ENCODE measurements at regions not wholly inside any gene's neighbourhood (a gene's known extent, or its start where the extent isn't known, plus 50 kb on each side); places are given as distances from the start of the nearest gene placed in this dataset.

GRCh38 chr11:130787973-130788570, 128.2 kb downstream of the SNX19 start:
- no peaks in the 10 kb centered on the region for H3K9me3 ChIP-seq (ENCODE audit: control insufficient read depth in 4 of 4, low read length in 3 of 4)
- peaks cover 0 to 8% (median 0%) of the 10 kb centered on the region in 4 donors for H3K27me3 ChIP-seq (ENCODE audit: control insufficient read depth in 4 of 4, insufficient read depth in 4 of 4, low read length in 3 of 4)
- WGBS, result 84% methylated on average over 1 of the region's 1 CpG
- TF ChIP-seq SP1 (IDR thresholded peaks at IDR 0.05) (no peak), CTCF (IDR thresholded peaks at IDR 0.05; ENCODE audit: low read depth, low read length, missing input control) (no peak), NR2F2 (IDR thresholded peaks at IDR 0.05) (no peak), MAX (IDR thresholded peaks at IDR 0.05) (no peak), EGR1 (IDR thresholded peaks at IDR 0.05; ENCODE audit: low read depth in 2 of 2) (no peak), YY1 (IDR thresholded peaks at IDR 0.05) (no peak), GABPA (IDR thresholded peaks at IDR 0.05 in 1 of 2, conservative IDR thresholded peaks at IDR 0.05 in 1 of 2) (no peak), ZBTB33 (IDR thresholded peaks at IDR 0.05) (no peak), HNF4G (IDR thresholded peaks at IDR 0.05) (no peak), FOXA1 (IDR thresholded peaks at IDR 0.05) (no peak), RXRA (IDR thresholded peaks at IDR 0.05) (no peak), JUND (IDR thresholded peaks at IDR 0.05) (no peak)
- H3K36me3 ChIP-seq (ENCODE audit: control insufficient read depth in 4 of 4, insufficient read depth in 3 of 4, low read depth in 1 of 4, low read length in 3 of 4), result no peaks in the 10 kb centered on the region
- no peak overlapping the region for H3K4me3 ChIP-seq (ENCODE audit: low read depth in 1 of 3, low read length in 3 of 3)
- no peak overlapping the region for H3K9ac ChIP-seq (ENCODE audit: low read depth in 1 of 2, low read length in 2 of 2)
- DNase-seq (ENCODE audit: low spot score), result no peak
- no peak overlapping the region for H3K27ac ChIP-seq (ENCODE audit: low read depth in 1 of 2, low read length in 2 of 2)
- H3K4me1 ChIP-seq (ENCODE audit: control insufficient read depth in 4 of 4, insufficient read depth in 4 of 4, low read length in 3 of 4), result no peaks in the 10 kb centered on the region

GRCh38 chr11:130789056-130789640, 127.1 kb downstream of the SNX19 start:
- Histone ChIP-seq H3K27me3 (ENCODE audit: control insufficient read depth in 4 of 4, insufficient read depth in 4 of 4, low read length in 3 of 4) (peaks cover 0 to 8% (median 0%) of the 10 kb centered on the region in 4 donors), H3K4me3 (ENCODE audit: low read depth in 1 of 3, low read length in 3 of 3) (no peak overlapping the region), H3K36me3 (ENCODE audit: control insufficient read depth in 4 of 4, insufficient read depth in 3 of 4, low read depth in 1 of 4, low read length in 3 of 4) (no peaks in the 10 kb centered on the region), H3K9ac (ENCODE audit: low read depth in 1 of 2, low read length in 2 of 2) (no peak overlapping the region), H3K4me1 (ENCODE audit: control insufficient read depth in 4 of 4, insufficient read depth in 4 of 4, low read length in 3 of 4) (no peaks in the 10 kb centered on the region), H3K9me3 (ENCODE audit: control insufficient read depth in 4 of 4, low read length in 3 of 4) (no peaks in the 10 kb centered on the region), H3K27ac (ENCODE audit: low read depth in 1 of 2, low read length in 2 of 2) (no peak overlapping the region)
- WGBS, result 62% methylated on average over 3 of the region's 3 CpGs
- no peak for TF ChIP-seq REST (IDR thresholded peaks at IDR 0.05)
- TF ChIP-seq SP1 (IDR thresholded peaks at IDR 0.05), result no peak
- no peak for TF ChIP-seq CTCF (IDR thresholded peaks at IDR 0.05; ENCODE audit: low read depth, low read length, missing input control)
- TF ChIP-seq ATF3 (IDR thresholded peaks at IDR 0.05), result no peak
- no peak for TF ChIP-seq GABPA (IDR thresholded peaks at IDR 0.05 in 1 of 2, conservative IDR thresholded peaks at IDR 0.05 in 1 of 2)
- TF ChIP-seq FOXA1 (IDR thresholded peaks at IDR 0.05), result no peak
- no peak for TF ChIP-seq ZBTB33 (IDR thresholded peaks at IDR 0.05)
- TF ChIP-seq TAF1 (conservative IDR thresholded peaks at IDR 0.05), result no peak
- TF ChIP-seq FOXA2 (IDR thresholded peaks at IDR 0.05), result no peak
- no peak for TF ChIP-seq YY1 (IDR thresholded peaks at IDR 0.05)
- no peak for DNase-seq (ENCODE audit: low spot score)
